Skeletal muscle satellite cell (primary cell): ENCODE measurements at regions not wholly inside any gene's neighbourhood (a gene's known extent, or its start where the extent isn't known, plus 50 kb on each side); places are given as distances from the start of the nearest gene placed in this dataset.

Source experiments
- H3K27me3 ChIP-seq: 2 replicates; pipeline ENCODE4 v1.7.0; 2013; ENCODE audit warnings: low read length; ENCODE audit not compliant: control insufficient read depth, insufficient read depth
- H3K36me3 ChIP-seq: 2 replicates; pipeline ENCODE4 v1.7.0; 2013; ENCODE audit warnings: mild to moderate bottlenecking, control low read depth, low read length; ENCODE audit not compliant: insufficient read depth
- H3K4me1 ChIP-seq: 2 replicates; pipeline ENCODE4 v1.7.0; 2013; ENCODE audit warnings: low read length; ENCODE audit not compliant: control insufficient read depth, insufficient read depth
- H3K4me2 ChIP-seq: 2 replicates; pipeline ENCODE4 v1.7.0; 2013; ENCODE audit warnings: mild to moderate bottlenecking, low read length
- H3K4me3 ChIP-seq: 2 replicates; pipeline ENCODE4 v1.7.0; 2013; ENCODE audit warnings: low read length
- H3K9ac ChIP-seq: 2 replicates; pipeline ENCODE4 v1.7.0; 2013; ENCODE audit warnings: mild to moderate bottlenecking, low read depth, low read length, moderate library complexity
- H3K9me3 ChIP-seq: replicated peaks from 2 replicates; pipeline ENCODE4 v1.7.0; 2013; ENCODE audit warnings: mild to moderate bottlenecking, control low read depth, low read length

- no peak overlapping the region for H3K4me2 ChIP-seq
Observed at GRCh38 chr11:81915045-81915444, 818.6 kb downstream of the FAM181B start.

GRCh38 chr11:81913793-81914192, 819.9 kb downstream of the FAM181B start:
- H3K9me3 ChIP-seq = no peaks in the 10 kb centered on the region
- H3K4me3 ChIP-seq = no peak overlapping the region
- H3K27me3 ChIP-seq = no peaks in the 10 kb centered on the region
- H3K9ac ChIP-seq = no peak overlapping the region
- H3K4me1 ChIP-seq = no peaks in the 10 kb centered on the region
- H3K4me2 ChIP-seq = no peak overlapping the region
- H3K36me3 ChIP-seq = no peaks in the 10 kb centered on the region

More at GRCh38 chr11:81915045-81915444, 818.6 kb downstream of the FAM181B start:
- Histone ChIP-seq H3K4me1 (no peaks in the 10 kb centered on the region), H3K36me3 (no peaks in the 10 kb centered on the region), H3K27me3 (no peaks in the 10 kb centered on the region), H3K4me3 (no peak overlapping the region), H3K9me3 (no peaks in the 10 kb centered on the region), H3K9ac (no peak overlapping the region)

- no peaks in the 10 kb centered on the region for H3K27me3 ChIP-seq
- H3K4me2 ChIP-seq = no peak overlapping the region
- H3K9ac ChIP-seq = no peak overlapping the region
Observed at GRCh38 chr11:81907996-81908395, 825.7 kb downstream of the FAM181B start.

GRCh38 chr11:81899156-81899555, 834.5 kb downstream of the FAM181B start:
- no peak overlapping the region for H3K4me2 ChIP-seq
- no peak overlapping the region for H3K4me3 ChIP-seq
- H3K36me3 ChIP-seq = no peaks in the 10 kb centered on the region
- no peak overlapping the region for H3K9ac ChIP-seq
- no peaks in the 10 kb centered on the region for H3K9me3 ChIP-seq
- no peaks in the 10 kb centered on the region for H3K4me1 ChIP-seq
- no peaks in the 10 kb centered on the region for H3K27me3 ChIP-seq

More at GRCh38 chr11:81907996-81908395, 825.7 kb downstream of the FAM181B start:
- H3K36me3 ChIP-seq = no peaks in the 10 kb centered on the region
- no peak overlapping the region for H3K4me3 ChIP-seq
- no peaks in the 10 kb centered on the region for H3K4me1 ChIP-seq
- no peaks in the 10 kb centered on the region for H3K9me3 ChIP-seq

- Histone ChIP-seq H3K9me3 (peaks cover 10% of the 10 kb centered on the region), H3K4me1 (no peaks in the 10 kb centered on the region), H3K4me2 (no peak overlapping the region), H3K9ac (no peak overlapping the region), H3K27me3 (no peaks in the 10 kb centered on the region), H3K36me3 (no peaks in the 10 kb centered on the region), H3K4me3 (no peak overlapping the region)
Observed at GRCh38 chr11:81897639-81898038, 836.0 kb downstream of the FAM181B start.

DNA sequence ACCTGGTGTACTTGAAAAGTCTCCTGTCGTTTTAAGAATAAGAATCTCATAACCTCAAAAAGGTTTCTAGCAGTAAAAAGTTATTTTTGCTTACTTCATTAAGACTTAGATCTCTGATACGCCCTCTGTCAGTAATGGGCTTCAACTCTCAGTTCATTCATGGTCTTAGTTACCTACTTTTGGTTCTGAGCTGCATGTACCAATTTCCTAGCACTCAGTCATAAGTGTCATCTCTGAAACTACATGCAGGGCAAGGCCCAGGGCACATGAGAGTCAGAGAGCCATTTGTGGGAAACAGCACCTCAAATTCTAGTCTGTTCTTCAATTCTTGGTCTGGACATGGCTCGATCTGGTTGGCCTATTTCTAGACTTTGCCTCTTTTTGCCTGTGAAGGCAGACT, 838.4 kb downstream of the FAM181B start:
- H3K9ac ChIP-seq = no peak overlapping the region
- H3K27me3 ChIP-seq = no peaks in the 10 kb centered on the region
- no peak overlapping the region for H3K4me3 ChIP-seq
- peaks cover 15% of the 10 kb centered on the region for H3K9me3 ChIP-seq
- no peak overlapping the region for H3K4me2 ChIP-seq
- H3K4me1 ChIP-seq = no peaks in the 10 kb centered on the region
- no peaks in the 10 kb centered on the region for H3K36me3 ChIP-seq

DNA sequence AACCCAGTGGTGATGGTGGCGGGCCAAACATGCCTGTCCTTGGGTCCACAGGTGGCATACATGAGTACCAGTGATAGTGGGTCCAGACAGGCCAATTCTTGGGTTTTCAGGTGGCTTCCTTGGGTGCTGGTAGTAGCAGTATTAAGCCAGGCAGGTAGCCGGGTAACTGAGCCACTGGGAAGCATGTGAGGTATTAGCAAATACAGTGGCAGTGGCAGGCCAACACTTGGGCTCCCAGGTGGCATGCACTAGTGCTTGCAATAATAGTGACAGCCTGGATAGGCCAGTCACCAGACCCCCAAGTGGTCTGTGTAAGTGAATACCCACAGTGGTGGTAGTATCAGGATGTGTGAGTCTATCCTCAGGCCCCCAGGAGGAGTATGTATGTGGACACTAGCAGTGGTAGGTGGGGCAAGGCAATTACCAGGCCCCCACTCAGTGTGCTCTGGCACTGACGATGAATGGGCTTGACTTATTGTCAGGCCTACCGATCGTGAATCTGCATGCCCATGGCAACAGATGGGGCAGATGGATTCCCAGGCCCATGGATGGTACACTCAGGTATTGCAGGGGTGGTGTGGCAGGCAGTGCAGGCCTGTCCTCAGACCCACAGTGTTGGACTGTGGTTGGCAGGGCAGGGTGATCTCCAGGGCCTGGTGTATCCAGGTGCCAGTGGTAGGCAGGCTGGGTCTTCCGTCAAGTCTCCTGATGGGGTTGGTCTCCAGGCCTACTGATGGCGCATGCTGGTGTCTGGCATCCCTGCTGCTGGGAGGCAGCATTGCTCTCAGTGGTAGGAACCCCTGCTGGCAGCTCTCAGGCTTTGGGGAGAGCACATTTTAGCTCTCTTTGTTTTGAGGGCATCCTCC, 840.7 kb downstream of the FAM181B start:
- Histone ChIP-seq H3K9ac (no peak overlapping the region), H3K4me3 (no peak overlapping the region), H3K4me2 (no peak overlapping the region), H3K4me1 (no peaks in the 10 kb centered on the region), H3K9me3 (peaks cover 15% of the 10 kb centered on the region), H3K36me3 (no peaks in the 10 kb centered on the region), H3K27me3 (no peaks in the 10 kb centered on the region)

GRCh38 chr11:81888391-81888790, 845.3 kb downstream of the FAM181B start:
- H3K4me3 ChIP-seq = no peak overlapping the region
- no peaks in the 10 kb centered on the region for H3K27me3 ChIP-seq
- no peaks in the 10 kb centered on the region for H3K36me3 ChIP-seq
- peaks cover 12% of the 10 kb centered on the region for H3K9me3 ChIP-seq
- no peak overlapping the region for H3K4me2 ChIP-seq
- H3K4me1 ChIP-seq = no peaks in the 10 kb centered on the region
- H3K9ac ChIP-seq = no peak overlapping the region

DNA sequence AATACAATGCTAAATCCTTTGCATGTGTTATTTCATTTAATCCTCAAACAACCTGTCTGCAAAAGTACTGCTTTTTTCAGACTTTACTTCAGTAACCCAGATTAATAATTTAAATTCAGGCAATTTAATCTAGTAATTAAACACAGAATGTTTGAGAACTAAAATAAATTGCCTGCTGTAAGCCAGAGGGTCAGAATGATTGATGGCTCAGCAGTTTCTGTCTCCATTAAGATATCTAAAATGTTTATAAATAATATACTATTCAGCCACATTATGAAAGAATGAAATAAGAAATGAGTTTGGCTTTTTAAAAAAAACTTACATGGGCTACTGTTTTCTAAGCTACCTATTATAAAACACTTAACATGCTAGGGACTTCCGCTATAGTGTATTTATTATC, 846.0 kb downstream of the FAM181B start:
- H3K9me3 ChIP-seq = peaks cover 5% of the 10 kb centered on the region
- no peaks in the 10 kb centered on the region for H3K36me3 ChIP-seq
- H3K4me2 ChIP-seq = no peak overlapping the region
- no peak overlapping the region for H3K9ac ChIP-seq
- no peaks in the 10 kb centered on the region for H3K27me3 ChIP-seq
- no peaks in the 10 kb centered on the region for H3K4me1 ChIP-seq
- no peak overlapping the region for H3K4me3 ChIP-seq

DNA sequence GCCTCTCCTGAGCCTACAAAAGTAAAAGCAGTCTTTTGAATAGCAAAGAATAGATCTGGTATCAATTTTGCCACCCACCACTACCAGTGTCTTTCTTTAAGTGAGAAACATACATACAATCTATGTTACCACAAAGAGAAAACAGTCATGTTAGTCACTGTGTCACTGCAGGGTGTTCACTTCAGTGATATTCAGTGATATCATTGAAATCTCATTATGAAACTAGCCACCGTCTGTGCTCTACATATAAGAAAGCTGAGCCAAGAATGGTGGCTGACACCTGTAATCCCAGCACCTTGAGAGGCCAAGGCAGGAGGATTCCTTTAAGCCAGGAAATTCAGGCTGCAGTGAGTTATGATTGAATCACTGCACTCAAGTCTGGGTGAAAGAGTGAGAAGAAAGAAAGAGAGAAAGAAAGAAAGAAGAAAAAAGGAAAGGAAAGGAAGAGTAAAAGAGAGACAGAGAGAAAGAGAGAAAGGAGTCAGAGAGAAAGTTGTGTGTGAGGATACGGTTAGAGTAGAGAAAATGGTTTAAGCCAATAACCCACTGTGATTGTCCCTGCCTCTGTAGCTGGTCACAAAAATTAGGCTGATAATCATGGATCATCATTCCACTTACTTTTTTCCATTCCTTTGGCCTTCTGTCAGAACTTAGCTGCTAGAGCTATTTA, 847.1 kb downstream of the FAM181B start:
- H3K9me3 ChIP-seq = no peaks in the 10 kb centered on the region
- H3K4me3 ChIP-seq = no peak overlapping the region
- no peaks in the 10 kb centered on the region for H3K36me3 ChIP-seq
- H3K27me3 ChIP-seq = no peaks in the 10 kb centered on the region
- no peak overlapping the region for H3K4me2 ChIP-seq
- no peaks in the 10 kb centered on the region for H3K4me1 ChIP-seq
- H3K9ac ChIP-seq = no peak overlapping the region

GRCh38 chr11:81874635-81875034, 859.0 kb downstream of the FAM181B start:
- H3K4me2 ChIP-seq = no peak overlapping the region
- H3K36me3 ChIP-seq = no peaks in the 10 kb centered on the region
- H3K27me3 ChIP-seq = no peaks in the 10 kb centered on the region
- H3K9ac ChIP-seq = no peak overlapping the region
- H3K4me1 ChIP-seq = no peaks in the 10 kb centered on the region
- no peaks in the 10 kb centered on the region for H3K9me3 ChIP-seq
- no peak overlapping the region for H3K4me3 ChIP-seq
